SJCRH30 (cell line): ENCODE measurements at regions not wholly inside any gene's neighbourhood (a gene's known extent, or its start where the extent isn't known, plus 50 kb on each side); places are given as distances from the start of the nearest gene placed in this dataset.
"Not testable (repeated sequence)": the region's sequence is repeated elsewhere in the genome, so short reads cannot be mapped to it uniquely, and the experiment has no call there.

Source experiments
- DNase-seq, 2 experiments: peaks; one replicate each; pipeline ENCODE4 v3.0.0-alpha.2; 2015 to 2020
- H3K27ac ChIP-seq: fragments of 250-450 bp; sonication (Bioruptor Pico); 2 replicates; pipeline ENCODE4 v1.5.1; 2020; ENCODE audit warnings: mild to moderate bottlenecking, moderate library complexity
- H3K27me3 ChIP-seq: fragments of 250-450 bp; sonication (Bioruptor Pico); 2 replicates; pipeline ENCODE4 v1.5.1; 2020; ENCODE audit warnings: mild to moderate bottlenecking, moderate library complexity
- H3K36me3 ChIP-seq: fragments of 250-450 bp; sonication (Bioruptor Pico); 2 replicates; pipeline ENCODE4 v1.5.1; 2020; ENCODE audit warnings: mild to moderate bottlenecking, moderate library complexity
- H3K4me1 ChIP-seq: fragments of 250-450 bp; sonication (Bioruptor Pico); 2 replicates; pipeline ENCODE4 v1.5.1; 2020; ENCODE audit warnings: mild to moderate bottlenecking, moderate library complexity
- H3K4me3 ChIP-seq: fragments of 250-450 bp; sonication (Bioruptor Pico); 2 replicates; pipeline ENCODE4 v1.5.1; 2020; ENCODE audit warnings: mild to moderate bottlenecking, moderate library complexity
- H3K9me3 ChIP-seq: fragments of 250-450 bp; sonication (Bioruptor Pico); replicated peaks from 2 replicates; pipeline ENCODE4 v1.5.1; 2020; ENCODE audit warnings: mild to moderate bottlenecking, moderate library complexity

DNA sequence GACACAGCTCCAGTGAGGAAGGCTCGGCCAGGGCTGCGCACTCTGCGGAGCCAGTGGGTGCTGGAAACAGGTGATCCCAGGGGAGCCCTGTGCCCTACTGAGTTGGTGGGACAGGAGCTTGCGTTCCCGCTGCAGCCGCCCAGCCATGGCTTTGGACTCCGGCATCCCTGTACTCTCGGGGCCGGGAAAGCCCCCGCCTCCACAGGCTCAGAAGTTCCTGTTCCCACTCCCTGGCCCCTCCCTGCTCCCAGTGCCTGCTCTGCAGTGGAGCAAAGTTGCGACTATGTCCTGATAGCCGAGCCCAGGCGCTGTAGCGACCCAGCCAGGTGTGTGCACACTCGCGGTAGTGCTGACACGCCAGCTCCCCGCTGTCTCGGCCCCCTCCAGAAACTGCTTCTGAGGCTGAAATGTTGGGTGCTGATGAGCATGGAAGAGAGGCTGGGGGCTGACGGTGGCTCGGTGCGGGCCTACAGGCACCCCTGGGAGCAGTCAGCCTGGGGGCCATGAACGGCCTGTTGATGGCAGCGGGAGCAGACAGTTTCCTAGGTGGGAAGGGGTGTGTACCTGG lies 344.6 kb upstream of the MGAT4C start:
- no peaks in the 10 kb centered on the region for H3K36me3 ChIP-seq
- no peak overlapping the region for H3K27ac ChIP-seq
- no peak overlapping the region for H3K4me3 ChIP-seq
- no peaks in the 10 kb centered on the region for H3K9me3 ChIP-seq
- no peaks in the 10 kb centered on the region for H3K27me3 ChIP-seq
- H3K4me1 ChIP-seq: peaks cover 4% of the 10 kb centered on the region; the same call in 1 of the 2 replicates
- no peak for DNase-seq

DNA sequence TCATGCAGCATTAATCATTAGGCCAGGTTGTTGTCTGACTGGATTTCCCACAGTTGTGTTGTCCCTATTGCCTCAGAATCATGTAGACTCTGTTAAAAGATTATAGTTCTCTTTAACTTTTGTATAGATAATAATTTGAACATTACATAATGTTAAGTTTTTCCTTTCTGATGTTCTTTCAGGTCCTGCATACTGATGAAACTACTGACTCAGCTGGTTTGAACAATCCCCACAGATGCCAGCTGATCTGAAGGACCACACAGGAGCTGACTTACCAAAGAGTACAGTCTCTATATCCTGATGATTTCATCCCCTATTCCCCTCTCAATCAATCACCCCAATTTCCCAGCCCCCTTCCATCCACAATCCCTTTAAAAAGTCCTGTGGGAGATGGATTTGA lies 341.2 kb upstream of the MGAT4C start:
- Histone ChIP-seq H3K27me3 (no peaks in the 10 kb centered on the region), H3K9me3 (no peaks in the 10 kb centered on the region), H3K27ac (no peak overlapping the region), H3K36me3 (no peaks in the 10 kb centered on the region), H3K4me3 (no peak overlapping the region), H3K4me1 (peaks cover 4% of the 10 kb centered on the region; the same call in 1 of the 2 replicates)
- peak in 1 of 2 experiments; percentile 10 for DNase-seq

DNA sequence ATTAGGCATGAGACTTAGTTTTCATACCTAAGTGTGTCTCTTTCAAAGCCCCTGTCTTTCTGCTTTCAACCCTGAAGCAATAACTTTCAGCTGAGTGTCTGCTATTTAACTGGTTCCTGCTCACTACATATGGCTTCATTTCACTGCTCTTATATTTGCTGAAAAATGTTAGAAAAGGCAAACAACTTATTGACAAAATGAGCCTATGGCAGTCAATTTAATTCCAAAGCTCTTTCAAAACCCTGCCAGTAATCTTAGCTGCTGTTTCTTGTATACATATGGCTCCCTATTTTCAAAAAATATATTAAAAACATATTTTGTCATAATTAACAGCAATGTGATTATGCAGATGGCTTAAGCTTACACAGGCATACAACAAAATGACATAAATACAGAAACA lies 334.1 kb upstream of the MGAT4C start:
- Histone ChIP-seq H3K9me3 (no peaks in the 10 kb centered on the region), H3K27me3 (no peaks in the 10 kb centered on the region), H3K27ac (no peak overlapping the region), H3K36me3 (no peaks in the 10 kb centered on the region), H3K4me3 (no peak overlapping the region), H3K4me1 (no peaks in the 10 kb centered on the region)
- DNase-seq: no peak

DNA sequence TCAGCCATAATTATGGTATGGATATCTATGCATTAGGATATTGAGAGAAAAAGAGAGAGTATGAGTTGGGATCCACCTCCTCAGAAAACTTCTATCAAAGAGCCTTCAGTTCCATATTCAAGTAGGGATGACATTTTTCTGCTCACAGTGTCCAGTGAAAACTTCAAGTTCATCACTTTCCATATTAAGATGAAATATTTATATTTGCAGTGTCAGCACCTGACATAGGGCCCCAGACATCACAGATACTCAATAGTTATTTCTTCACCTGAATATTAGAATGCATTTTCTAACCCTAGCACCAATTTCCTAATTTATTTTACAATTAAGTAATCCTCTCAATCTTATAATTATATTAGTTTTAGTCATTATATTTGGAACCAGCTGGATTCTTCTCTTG lies 318.0 kb upstream of the MGAT4C start:
- Histone ChIP-seq H3K9me3 (no peaks in the 10 kb centered on the region), H3K4me3 (no peak overlapping the region), H3K36me3 (no peaks in the 10 kb centered on the region), H3K27me3 (no peaks in the 10 kb centered on the region), H3K27ac (no peak overlapping the region), H3K4me1 (no peaks in the 10 kb centered on the region)
- DNase-seq: no peak

DNA sequence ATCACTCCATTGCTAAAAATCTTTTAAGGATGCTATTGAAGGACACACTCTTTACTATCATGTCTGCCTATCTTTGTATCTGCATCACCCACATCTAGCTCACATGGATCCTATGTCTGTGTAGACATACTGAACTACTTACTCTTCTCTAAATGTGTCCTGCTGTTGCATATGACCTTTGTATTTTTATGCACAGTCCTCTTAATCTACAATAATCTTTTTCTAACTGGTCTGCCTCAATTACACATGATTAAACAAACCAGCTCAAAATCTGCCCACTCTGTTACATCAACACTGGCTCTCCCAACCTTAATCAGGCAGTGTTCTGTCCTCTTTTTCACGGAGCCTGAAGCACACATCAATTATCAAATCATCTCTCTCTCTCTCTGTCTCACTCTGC lies 316.3 kb upstream of the MGAT4C start:
- DNase-seq: no peak
- no peak overlapping the region for H3K27ac ChIP-seq
- H3K27me3 ChIP-seq: no peaks in the 10 kb centered on the region
- H3K36me3 ChIP-seq: no peaks in the 10 kb centered on the region
- no peaks in the 10 kb centered on the region for H3K9me3 ChIP-seq
- no peak overlapping the region for H3K4me3 ChIP-seq
- H3K4me1 ChIP-seq: no peaks in the 10 kb centered on the region

DNA sequence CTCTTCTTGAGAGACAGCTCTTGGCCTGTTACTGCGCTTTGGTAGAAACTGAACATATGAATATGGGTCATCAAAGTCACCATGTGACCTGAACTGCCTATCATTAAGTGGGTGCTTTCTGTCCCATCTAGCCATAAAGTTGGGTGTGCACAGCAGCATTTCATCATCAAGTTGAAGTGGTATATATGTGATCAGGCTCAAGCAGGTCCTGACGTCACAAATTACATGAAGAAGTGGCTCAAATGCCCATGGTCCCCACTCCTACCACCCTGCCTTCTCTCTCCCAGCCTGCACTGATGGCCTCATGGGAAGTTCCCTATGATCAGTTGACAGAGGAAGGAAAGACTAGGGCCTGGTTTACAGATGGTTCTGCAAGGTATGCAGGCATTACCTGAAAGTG lies 308.8 kb upstream of the MGAT4C start:
- H3K27me3 ChIP-seq: no peaks in the 10 kb centered on the region
- no peaks in the 10 kb centered on the region for H3K4me1 ChIP-seq
- H3K4me3 ChIP-seq: no peak overlapping the region
- no peak for DNase-seq
- H3K36me3 ChIP-seq: no peaks in the 10 kb centered on the region
- H3K9me3 ChIP-seq: peaks cover 5% of the 10 kb centered on the region; the same call in 1 of the 2 replicates
- H3K27ac ChIP-seq: no peak overlapping the region

DNA sequence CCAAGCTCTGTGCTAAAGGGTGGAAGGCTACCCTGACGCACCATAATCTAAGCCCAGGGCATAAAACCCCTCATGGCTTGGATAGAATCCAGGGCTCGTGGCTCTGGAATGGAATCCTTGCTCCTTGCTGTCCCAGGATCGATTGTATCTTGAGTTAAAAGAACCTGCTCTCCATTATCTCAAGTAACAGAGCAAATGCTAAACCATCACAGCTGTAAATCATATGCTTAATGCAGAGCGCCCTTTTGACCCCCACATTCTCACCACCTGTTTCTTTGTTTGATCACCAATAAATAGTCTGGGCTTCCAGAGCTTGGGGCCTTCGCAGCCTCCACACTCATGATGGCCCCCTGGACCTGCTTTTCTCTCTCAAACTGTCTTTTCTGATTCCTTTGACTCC lies 299.3 kb upstream of the MGAT4C start:
- not testable (repeated sequence) for H3K27me3 ChIP-seq, H3K4me3 ChIP-seq, H3K4me1 ChIP-seq, H3K36me3 ChIP-seq, H3K27ac ChIP-seq, H3K9me3 ChIP-seq
- DNase-seq: peak; percentile 7 to 27

DNA sequence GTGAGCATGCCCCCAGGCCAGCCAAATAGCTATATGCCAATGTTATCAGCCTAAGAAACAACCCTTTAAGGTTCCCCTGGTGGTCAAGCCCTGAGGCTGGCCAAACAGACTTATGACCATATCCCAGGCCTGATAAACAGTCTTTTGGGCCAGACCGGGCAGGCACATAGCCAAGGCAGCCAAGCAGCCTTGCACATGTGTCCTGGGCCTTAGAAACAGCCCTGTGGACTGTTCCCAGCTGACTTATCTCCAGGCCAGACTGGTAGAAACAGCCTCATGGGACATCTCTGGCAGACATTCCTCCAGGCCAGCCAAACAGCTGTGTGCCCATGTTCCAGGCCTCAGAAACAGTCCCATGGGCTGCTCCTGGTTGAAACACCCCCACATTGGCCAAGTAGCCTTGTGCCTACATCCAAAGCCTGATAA lies 295.0 kb upstream of the MGAT4C start:
- Histone ChIP-seq H3K4me3 (no peak overlapping the region), H3K36me3 (no peaks in the 10 kb centered on the region), H3K4me1 (peaks cover 8% of the 10 kb centered on the region; the same call in 1 of the 2 replicates), H3K27me3 (no peaks in the 10 kb centered on the region), H3K27ac (no peak overlapping the region), H3K9me3 (no peaks in the 10 kb centered on the region)
- DNase-seq: peak; percentile 39 to 47

DNA sequence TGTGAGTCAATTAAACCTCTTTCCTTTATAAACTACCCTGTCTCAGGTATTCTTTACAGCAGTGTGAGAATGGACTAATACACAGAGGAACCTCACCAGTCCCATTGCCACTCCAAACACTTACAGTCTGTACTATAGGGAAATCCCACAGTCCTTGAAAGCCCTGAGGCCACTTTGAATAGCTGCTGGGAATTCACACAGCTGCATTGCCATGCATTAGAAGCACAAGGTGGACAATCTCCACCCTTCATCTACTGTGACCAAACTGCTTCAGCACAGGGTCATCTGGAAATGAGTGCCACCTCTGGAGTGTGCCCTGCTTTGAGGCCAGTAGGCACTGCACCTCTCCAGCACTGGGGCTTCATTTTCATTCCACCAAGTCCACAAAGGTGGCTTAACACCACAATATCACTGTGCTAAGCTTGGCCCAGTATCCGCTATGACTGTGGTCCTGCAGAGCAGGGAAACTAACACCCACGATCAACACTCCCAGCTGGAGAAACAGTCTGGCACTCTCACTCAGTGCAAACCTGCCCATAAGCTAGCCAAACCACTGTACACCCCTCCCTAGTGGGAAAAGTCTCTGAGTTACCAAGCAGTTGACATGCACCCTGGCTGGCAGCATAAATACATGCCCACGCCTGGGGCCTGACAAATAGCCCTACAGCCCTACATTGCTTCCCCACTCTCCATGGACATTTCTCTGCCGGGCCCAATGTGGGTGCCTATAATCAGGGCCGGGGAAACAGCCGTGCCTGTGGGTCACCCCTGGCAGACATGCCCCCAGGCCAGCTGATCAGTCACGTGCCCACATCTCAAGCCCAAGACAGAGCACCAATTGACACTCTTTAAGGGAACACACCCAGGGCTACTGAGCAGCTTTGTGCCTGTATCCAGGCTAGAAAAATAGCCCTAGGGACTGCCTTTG lies 294.3 kb upstream of the MGAT4C start:
- H3K4me3 ChIP-seq: no peak overlapping the region
- H3K9me3 ChIP-seq: no peaks in the 10 kb centered on the region
- no peak overlapping the region for H3K27ac ChIP-seq
- H3K27me3 ChIP-seq: no peaks in the 10 kb centered on the region
- H3K36me3 ChIP-seq: no peaks in the 10 kb centered on the region
- H3K4me1 ChIP-seq: peaks cover 8% of the 10 kb centered on the region; the same call in 1 of the 2 replicates
- peak in 1 of 2 experiments; percentile 6 for DNase-seq

DNA sequence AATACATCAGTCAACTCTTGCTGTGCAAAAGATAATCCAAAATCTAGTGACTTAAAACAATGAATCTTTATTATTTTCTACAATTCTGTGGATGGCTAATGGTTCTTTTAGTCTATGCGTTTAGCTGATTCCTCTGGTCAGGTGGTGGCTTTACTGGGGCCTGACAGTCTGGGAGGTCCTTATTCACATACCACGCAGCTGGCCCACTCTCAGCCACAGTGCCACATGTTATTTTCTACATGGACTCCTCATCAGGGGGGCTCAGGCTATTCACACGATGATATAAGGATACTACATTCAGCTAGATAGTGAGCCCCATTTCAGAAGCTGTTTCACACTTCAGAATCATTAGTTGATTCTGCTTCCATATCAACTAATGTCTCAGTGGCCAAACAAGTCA lies 287.5 kb upstream of the MGAT4C start:
- DNase-seq: peak; percentile 81 to 87

DNA sequence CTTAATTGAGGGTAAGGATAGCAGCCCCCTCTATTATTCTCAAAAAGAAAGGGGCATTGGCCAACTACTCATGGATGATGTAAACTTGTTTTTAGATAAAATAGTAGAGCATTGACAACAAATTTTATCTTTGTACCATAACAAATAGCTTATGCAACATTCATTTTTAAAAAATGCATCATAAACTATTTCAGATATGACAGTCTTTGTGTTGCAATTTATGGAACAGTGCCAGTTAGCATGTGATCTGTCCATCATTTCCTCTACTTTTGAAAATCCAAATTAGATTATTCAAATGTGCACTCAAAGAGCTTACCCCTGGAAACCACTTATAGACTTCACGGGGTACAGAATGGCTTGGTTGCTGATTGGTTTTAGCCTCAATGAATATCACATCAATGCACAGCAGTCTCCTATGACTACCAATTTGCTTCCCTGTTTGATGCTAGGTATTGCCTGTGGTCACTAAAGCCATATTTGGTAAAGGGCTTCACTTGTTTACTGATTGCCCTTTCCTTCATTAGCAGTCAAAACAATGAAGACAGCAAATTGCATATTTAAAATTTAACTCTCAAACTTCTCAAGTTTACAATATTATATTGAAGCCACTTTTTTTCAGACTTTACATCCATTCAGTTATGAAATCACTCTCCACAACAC lies 274.9 kb upstream of the MGAT4C start:
- no peak for DNase-seq
- Histone ChIP-seq H3K4me1 (no peaks in the 10 kb centered on the region), H3K36me3 (no peaks in the 10 kb centered on the region), H3K4me3 (no peak overlapping the region), H3K27ac (no peak overlapping the region), H3K27me3 (no peaks in the 10 kb centered on the region), H3K9me3 (no peaks in the 10 kb centered on the region)

More for the DNA sequence above, 287.5 kb upstream of the MGAT4C start:
- no peak overlapping the region for H3K4me3 ChIP-seq
- H3K9me3 ChIP-seq: no peaks in the 10 kb centered on the region
- H3K27me3 ChIP-seq: no peaks in the 10 kb centered on the region
- H3K36me3 ChIP-seq: no peaks in the 10 kb centered on the region
- peaks cover 40% of the 10 kb centered on the region for H3K4me1 ChIP-seq
- peak overlapping the region; percentile 54 for H3K27ac ChIP-seq

DNA sequence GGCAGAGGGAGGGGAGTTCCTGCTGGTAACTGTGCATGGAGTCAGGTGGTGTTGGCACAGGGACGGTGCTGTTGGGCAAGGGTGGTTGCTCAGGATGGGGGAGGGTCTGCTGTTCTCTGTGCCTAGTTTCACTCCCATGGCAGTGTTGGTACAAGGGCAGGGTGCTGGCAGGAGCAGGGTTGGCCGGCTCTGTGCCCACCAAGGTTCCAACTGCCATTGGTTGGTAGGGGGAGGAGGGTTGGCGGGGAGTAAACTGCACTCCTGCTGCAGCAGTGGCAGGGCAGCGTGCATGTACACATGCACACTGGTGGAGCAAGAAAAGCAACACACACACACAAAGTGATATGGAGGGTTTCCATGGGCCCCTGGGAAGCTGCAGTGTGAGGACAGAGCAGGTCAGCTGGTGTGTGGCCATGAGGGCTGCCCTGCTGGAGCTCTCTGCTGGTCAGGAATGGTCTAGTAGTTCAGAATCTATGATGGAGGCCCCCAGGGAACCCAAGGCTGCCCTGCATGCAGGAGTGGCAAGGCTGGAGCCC lies 269.9 kb upstream of the MGAT4C start:
- Histone ChIP-seq H3K27me3 (no peaks in the 10 kb centered on the region), H3K4me1 (no peaks in the 10 kb centered on the region; the same call in 1 of the 2 replicates), H3K27ac (no peak overlapping the region), H3K9me3 (peaks cover 5% of the 10 kb centered on the region; the same call in 1 of the 2 replicates), H3K4me3 (no peak overlapping the region), H3K36me3 (no peaks in the 10 kb centered on the region)
- DNase-seq: no peak

DNA sequence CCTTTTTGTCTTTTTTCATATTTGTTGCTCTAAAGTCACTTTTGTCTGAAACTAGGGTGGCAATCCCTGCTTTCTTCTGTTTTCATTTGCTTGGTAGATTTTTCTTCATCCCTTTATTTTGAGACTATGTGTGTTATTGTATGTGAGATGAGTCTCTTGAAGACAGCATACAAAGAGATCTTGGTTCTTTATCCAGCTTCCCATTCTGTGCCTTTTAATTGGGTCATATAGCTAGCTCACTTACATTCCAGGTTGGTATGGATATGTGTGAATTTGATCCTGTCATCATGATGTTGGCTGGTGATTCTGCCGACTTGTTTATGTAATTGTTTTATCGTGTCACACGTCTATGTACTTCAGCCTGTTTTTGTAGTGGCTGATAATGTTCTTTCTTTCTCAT lies 267.7 kb upstream of the MGAT4C start:
- H3K27me3 ChIP-seq: no peaks in the 10 kb centered on the region
- no peak overlapping the region for H3K4me3 ChIP-seq
- no peak overlapping the region for H3K27ac ChIP-seq
- H3K9me3 ChIP-seq: peaks cover 5% of the 10 kb centered on the region; the same call in 1 of the 2 replicates
- DNase-seq: no peak
- H3K36me3 ChIP-seq: no peaks in the 10 kb centered on the region
- peaks cover 7% of the 10 kb centered on the region for H3K4me1 ChIP-seq

DNA sequence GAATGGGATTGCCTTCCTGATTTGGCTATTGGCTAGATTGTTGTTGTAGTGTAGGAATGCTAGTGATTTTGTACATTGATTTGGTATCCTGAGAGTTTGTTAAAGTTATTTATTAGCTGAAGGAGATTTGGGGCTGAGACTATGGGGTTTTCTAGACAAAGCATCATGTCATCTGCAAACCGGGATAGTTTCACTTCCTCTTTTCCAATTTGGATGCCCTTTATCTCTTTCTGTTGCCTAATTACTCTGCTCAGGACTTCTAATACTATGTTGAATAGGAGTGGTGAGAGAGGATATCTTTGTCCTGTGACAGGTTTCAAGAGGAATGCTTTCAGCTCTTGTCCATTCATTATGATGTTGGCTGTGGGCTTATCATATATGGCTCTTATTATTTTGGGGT lies 265.7 kb upstream of the MGAT4C start:
- DNase-seq: no peak

DNA sequence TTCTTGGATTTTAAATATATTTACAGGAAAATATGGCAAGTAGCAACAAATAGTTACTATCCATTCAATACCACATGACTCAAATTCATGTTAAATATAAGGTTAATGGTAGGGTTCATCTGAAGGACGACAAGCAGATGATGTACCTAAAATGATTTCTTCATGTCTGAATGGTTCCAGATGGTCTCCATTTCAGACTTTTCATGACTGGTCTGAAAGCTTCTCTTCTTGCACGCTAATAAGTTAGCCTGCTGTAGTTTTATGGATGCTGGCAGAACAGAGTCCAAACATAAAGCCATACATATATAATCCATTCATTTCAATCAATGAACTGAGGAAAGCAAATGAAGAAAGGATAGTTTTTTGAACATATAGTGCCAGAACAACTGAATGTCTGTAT lies 257.0 kb upstream of the MGAT4C start:
- Histone ChIP-seq H3K27me3 (no peaks in the 10 kb centered on the region), H3K27ac (no peak overlapping the region), H3K4me1 (peaks cover 5% of the 10 kb centered on the region), H3K9me3 (no peaks in the 10 kb centered on the region), H3K36me3 (no peaks in the 10 kb centered on the region), H3K4me3 (no peak overlapping the region)
- no peak for DNase-seq

More for the DNA sequence above, 265.7 kb upstream of the MGAT4C start:
- Histone ChIP-seq H3K36me3 (no peaks in the 10 kb centered on the region), H3K4me3 (no peak overlapping the region), H3K27me3 (no peaks in the 10 kb centered on the region), H3K9me3 (peaks cover 5% of the 10 kb centered on the region; the same call in 1 of the 2 replicates), H3K27ac (no peak overlapping the region), H3K4me1 (peaks cover 7% of the 10 kb centered on the region)
